Mammary epithelial cell (primary cell): ENCODE measurements at regions not wholly inside any gene's neighbourhood (a gene's known extent, or its start where the extent isn't known, plus 50 kb on each side); places are given as distances from the start of the nearest gene placed in this dataset.

Experiments used
- CTCF ChIP-seq, 2 donors: IDR thresholded peaks in 1 of 2; conservative IDR thresholded peaks in 1 of 2; 2 replicates each; pipeline ENCODE4 v1.5.1; 2011 to 2012; ENCODE audit warnings: inconsistent platforms in 2 of 2, low read length in 2 of 2, mild to moderate bottlenecking in 2 of 2, control low read depth in 1 of 2, low read depth in 1 of 2; ENCODE audit not compliant: insufficient read depth in 1 of 2; ENCODE audit errors: extremely low read depth in 1 of 2
- EZH2 ChIP-seq: IDR thresholded peaks from 2 replicates; pipeline ENCODE4 v1.6.1; 2012; ENCODE audit warnings: low read length, inconsistent platforms, borderline replicate concordance

GRCh38 chr2:239869272-239870155 is 155.6 kb downstream of the NDUFA10 start:
- TF ChIP-seq CTCF (conservative IDR thresholded peaks at IDR 0.05 in 1 of 2, IDR thresholded peaks at IDR 0.05 in 1 of 2; ENCODE audit: extremely low read depth in 1 of 2, insufficient read depth in 1 of 2, low read depth in 1 of 2, low read length in 2 of 2) (no peak), EZH2 (no peak)
